ENCODE measurements at regions not wholly inside any gene's neighbourhood (a gene's known extent, or its start where the extent isn't known, plus 50 kb on each side); places are given as distances from the start of the nearest gene placed in this dataset.
"Not testable (repeated sequence)": the region's sequence is repeated elsewhere in the genome, so short reads cannot be mapped to it uniquely, and the experiment has no call there.

GRCh38 chr7:45311597-45311996 is 154.0 kb downstream of the RAMP3 start:
- 0% methylated on average over 3 of the region's 5 CpGs for WGBS (ENCODE audit: low lambda C conversion rate)
- TF ChIP-seq TCF7 (IDR thresholded peaks at IDR 0.05; ENCODE audit: low read depth), result no peak
- no peak for TF ChIP-seq IRF1 (CRISPR knock-in tag; IDR thresholded peaks at IDR 0.05; ENCODE audit: low read depth)
- no peak for TF ChIP-seq TP53 (CRISPR knock-in tag; conservative IDR thresholded peaks at IDR 0.05)
- no peak for TF ChIP-seq ZNF746 (CRISPR knock-in tag; IDR thresholded peaks at IDR 0.05)
- TF ChIP-seq SNAI1 (CRISPR knock-in tag; IDR thresholded peaks at IDR 0.05; ENCODE audit: borderline replicate concordance), result no peak
- TF ChIP-seq MLX (CRISPR knock-in tag; IDR thresholded peaks at IDR 0.05), result no peak
- no peak for TF ChIP-seq ZBTB7A (CRISPR knock-in tag; IDR thresholded peaks at IDR 0.05)
- no peak for TF ChIP-seq TFAP4 (IDR thresholded peaks at IDR 0.05; ENCODE audit: borderline replicate concordance, low read depth)
- TF ChIP-seq HNRNPUL1 (IDR thresholded peaks at IDR 0.05; ENCODE audit: low read depth, low read length), result no peak
- no peak for TF ChIP-seq DBP (CRISPR knock-in tag; IDR thresholded peaks at IDR 0.05; ENCODE audit: not compliant biosample characterization)
- no peak for TF ChIP-seq MLXIP (CRISPR knock-in tag; IDR thresholded peaks at IDR 0.05; ENCODE audit: borderline replicate concordance)
- TF ChIP-seq ZSCAN22 (CRISPR knock-in tag; IDR thresholded peaks at IDR 0.05), result no peak
- TF ChIP-seq ZNF567 (CRISPR knock-in tag; IDR thresholded peaks at IDR 0.05; ENCODE audit: borderline replicate concordance), result no peak
- no peaks in the 10 kb centered on the region for H3K36me3 ChIP-seq (replicated peaks in 1 of 2; ENCODE audit: control insufficient read depth in 1 of 2, insufficient read depth in 2 of 2, low read length in 2 of 2)
- no peaks in the 10 kb centered on the region for H3K4me1 ChIP-seq (ENCODE audit: insufficient read depth, low read length)
- H3K9me3 ChIP-seq (ENCODE audit: low read length), result peaks cover 7% of the 10 kb centered on the region
- no peak overlapping the region for H3K4me3 ChIP-seq (replicated peaks in 1 of 3; ENCODE audit: insufficient read depth in 1 of 3, low read depth in 2 of 3, low read length in 3 of 3)
- ChIA-PET CTCF (ENCODE audit: low intra/inter-chr PET ratio, low total read pairs) (no interaction called here), POLR2A (no interaction called here)
- no peak overlapping the region for H2AFZ ChIP-seq (ENCODE audit: low read length)
- no peak overlapping the region for H3K27ac ChIP-seq (ENCODE audit: extremely low read length, insufficient read depth, low read length)
- H4K20me1 ChIP-seq (ENCODE audit: insufficient read depth, low read length), result no peaks in the 10 kb centered on the region
- no peak for ATAC-seq
- DNase-seq (ENCODE audit: low spot score), result no peak
- no peak overlapping the region for H3K4me2 ChIP-seq (ENCODE audit: low read depth, low read length)
- no TSS peak for BruUV-seq (replicated peaks)
- H3K79me2 ChIP-seq (ENCODE audit: insufficient read depth, low read length), result no peaks in the 10 kb centered on the region
- H3K27me3 ChIP-seq (ENCODE audit: control insufficient read depth in 1 of 2, insufficient read depth in 2 of 2, low read length in 2 of 2), result no peaks in the 10 kb centered on the region
- intact Hi-C loops (cut with micrococcal nuclease; ENCODE audit: unreplicated experiment), result no loop called here
- FAIRE-seq, result no peak
- in situ Hi-C loops (cut with HindIII; ENCODE audit: extremely low pct_ligation_motif_present, low pct_unique_long_range_greater_than_20kb), result no loop called here
- H3K9ac ChIP-seq (ENCODE audit: insufficient read depth, low read depth, low read length), result no peak overlapping the region

GRCh38 chr7:45315512-45315911 is 157.9 kb downstream of the RAMP3 start:
- POLR2A ChIA-PET; H3K4me3 ChIP-seq (replicated peaks in 1 of 3; ENCODE audit: insufficient read depth in 1 of 3, low read depth in 2 of 3, low read length in 3 of 3); H2AFZ ChIP-seq (ENCODE audit: low read length); H3K9me3 ChIP-seq (ENCODE audit: low read length); H4K20me1 ChIP-seq (ENCODE audit: insufficient read depth, low read length); H3K36me3 ChIP-seq (replicated peaks in 1 of 2; ENCODE audit: control insufficient read depth in 1 of 2, insufficient read depth in 2 of 2, low read length in 2 of 2); CTCF ChIA-PET (ENCODE audit: low intra/inter-chr PET ratio, low total read pairs); H3K4me2 ChIP-seq (ENCODE audit: low read depth, low read length); DNase-seq (ENCODE audit: low spot score); in situ Hi-C loops (cut with HindIII; ENCODE audit: extremely low pct_ligation_motif_present, low pct_unique_long_range_greater_than_20kb); H3K27ac ChIP-seq (ENCODE audit: extremely low read length, insufficient read depth, low read length); H3K79me2 ChIP-seq (ENCODE audit: insufficient read depth, low read length); ATAC-seq; H3K9ac ChIP-seq (ENCODE audit: insufficient read depth, low read depth, low read length); H3K4me1 ChIP-seq (ENCODE audit: insufficient read depth, low read length); H3K27me3 ChIP-seq (ENCODE audit: control insufficient read depth in 1 of 2, insufficient read depth in 2 of 2, low read length in 2 of 2); BruUV-seq (replicated peaks); intact Hi-C loops (cut with micrococcal nuclease; ENCODE audit: unreplicated experiment); FAIRE-seq: not testable (repeated sequence)
- WGBS (ENCODE audit: low lambda C conversion rate), result 0% methylated on average over 1 of the region's 7 CpGs
